ENCODE measurements at regions not wholly inside any gene's neighbourhood (a gene's known extent, or its start where the extent isn't known, plus 50 kb on each side); places are given as distances from the start of the nearest gene placed in this dataset.

DNA sequence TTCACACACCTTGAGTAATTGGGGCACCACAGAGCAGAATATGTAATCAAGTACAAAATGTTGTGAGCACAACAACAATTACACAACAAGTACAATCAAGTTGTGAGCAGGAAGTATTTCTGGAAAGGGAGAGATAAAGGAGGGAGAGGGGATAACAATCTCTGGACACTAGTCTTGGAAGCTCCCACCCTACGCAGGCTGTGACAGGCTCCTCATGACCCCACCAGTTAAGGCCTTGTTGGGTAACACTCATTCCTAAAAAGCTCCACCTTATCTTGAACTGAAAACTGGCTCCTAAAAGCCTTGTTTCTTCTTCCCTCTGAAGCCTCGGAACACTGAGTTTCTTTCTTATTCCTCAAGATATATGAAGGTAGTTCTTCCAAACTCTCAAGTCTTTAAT is 806.0 kb downstream of the UQCRFS1 start:
- TF ChIP-seq, protein P1, sequence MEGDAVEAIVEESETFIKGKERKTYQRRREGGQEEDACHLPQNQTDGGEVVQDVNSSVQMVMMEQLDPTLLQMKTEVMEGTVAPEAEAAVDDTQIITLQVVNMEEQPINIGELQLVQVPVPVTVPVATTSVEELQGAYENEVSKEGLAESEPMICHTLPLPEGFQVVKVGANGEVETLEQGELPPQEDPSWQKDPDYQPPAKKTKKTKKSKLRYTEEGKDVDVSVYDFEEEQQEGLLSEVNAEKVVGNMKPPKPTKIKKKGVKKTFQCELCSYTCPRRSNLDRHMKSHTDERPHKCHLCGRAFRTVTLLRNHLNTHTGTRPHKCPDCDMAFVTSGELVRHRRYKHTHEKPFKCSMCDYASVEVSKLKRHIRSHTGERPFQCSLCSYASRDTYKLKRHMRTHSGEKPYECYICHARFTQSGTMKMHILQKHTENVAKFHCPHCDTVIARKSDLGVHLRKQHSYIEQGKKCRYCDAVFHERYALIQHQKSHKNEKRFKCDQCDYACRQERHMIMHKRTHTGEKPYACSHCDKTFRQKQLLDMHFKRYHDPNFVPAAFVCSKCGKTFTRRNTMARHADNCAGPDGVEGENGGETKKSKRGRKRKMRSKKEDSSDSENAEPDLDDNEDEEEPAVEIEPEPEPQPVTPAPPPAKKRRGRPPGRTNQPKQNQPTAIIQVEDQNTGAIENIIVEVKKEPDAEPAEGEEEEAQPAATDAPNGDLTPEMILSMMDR (IDR thresholded peaks at IDR 0.05), result no peak
- no peak for TF ChIP-seq POLR2A (IDR thresholded peaks at IDR 0.05)
